GM23338 (cell line): ENCODE measurements at regions not wholly inside any gene's neighbourhood (a gene's known extent, or its start where the extent isn't known, plus 50 kb on each side); places are given as distances from the start of the nearest gene placed in this dataset.

Experiments
- ATAC-seq: fragments of 200-7000 bp; cut with Tn5 transposase; 3 replicates; pipeline ENCODE4 v1.9.1; 2020
- DNase-seq: peaks from one replicate; pipeline ENCODE4 v3.0.0-alpha.2; 2015; ENCODE audit warnings: low spot score
- H2AFZ ChIP-seq: fragments of 200-600 bp; sonication (generic); 2 replicates; pipeline ENCODE4 v1.8.0; 2016; ENCODE audit warnings: antibody characterized with exemption, mild to moderate bottlenecking, moderate library complexity
- H3F3A ChIP-seq: fragments of 200-600 bp; sonication (generic); replicated peaks from 2 replicates; pipeline ENCODE4 v1.8.0; 2017; ENCODE audit warnings: antibody characterized with exemption, mixed run types, low read depth
- H3K27ac ChIP-seq: fragments of 200-600 bp; sonication (generic); 2 replicates; pipeline ENCODE4 v1.6.1; 2016; ENCODE audit warnings: low read depth
- H3K27me3 ChIP-seq: fragments of 200-600 bp; sonication (generic); 2 replicates; pipeline ENCODE4 v1.8.0; 2016; ENCODE audit warnings: mild to moderate bottlenecking, mixed run types, moderate library complexity; ENCODE audit not compliant: insufficient read depth
- H3K36me3 ChIP-seq: fragments of 200-600 bp; sonication (generic); 2 replicates; pipeline ENCODE4 v1.8.0; 2016; ENCODE audit warnings: mild to moderate bottlenecking; ENCODE audit not compliant: insufficient read depth
- H3K4me1 ChIP-seq: fragments of 200-600 bp; sonication (generic); 2 replicates; pipeline ENCODE4 v1.8.0; 2016; ENCODE audit warnings: mild to moderate bottlenecking, moderate library complexity; ENCODE audit not compliant: insufficient read depth
- H3K4me2 ChIP-seq: fragments of 200-600 bp; sonication (generic); 2 replicates; pipeline ENCODE4 v1.7.1; 2017; ENCODE audit warnings: mixed run types
- H3K4me3 ChIP-seq: fragments of 200-600 bp; sonication (generic); 2 replicates; pipeline ENCODE4 v1.6.1; 2016; ENCODE audit warnings: mixed run types
- H3K79me2 ChIP-seq: fragments of 200-600 bp; sonication (generic); replicated peaks from 2 replicates; pipeline ENCODE4 v1.8.0; 2017; ENCODE audit warnings: mild to moderate bottlenecking; ENCODE audit not compliant: insufficient read depth
- H3K9me2 ChIP-seq: fragments of 200-600 bp; sonication (generic); 2 replicates; pipeline ENCODE4 v1.8.0; 2017; ENCODE audit not compliant: insufficient read depth
- H4K20me1 ChIP-seq: fragments of 200-600 bp; sonication (generic); replicated peaks from 2 replicates; pipeline ENCODE4 v1.8.0; 2017; ENCODE audit warnings: mild to moderate bottlenecking; ENCODE audit not compliant: insufficient read depth
- H3K27ac Mint-ChIP-seq: 2 replicates; pipeline ENCODE4 v1.8.0; 2020; ENCODE audit warnings: inconsistent platforms, mild to moderate bottlenecking, moderate library complexity, mixed read lengths
- H3K27me3 Mint-ChIP-seq: 3 replicates; pipeline ENCODE4 v1.8.0; 2022; ENCODE audit warnings: low read depth, mild to moderate bottlenecking, moderate library complexity, mixed read lengths, inconsistent platforms; ENCODE audit not compliant: insufficient read depth, poor library complexity
- H3K36me3 Mint-ChIP-seq: 3 replicates; pipeline ENCODE4 v1.8.0; 2021; ENCODE audit warnings: low read depth, mild to moderate bottlenecking, inconsistent platforms, moderate library complexity, mixed read lengths
- H3K4me1 Mint-ChIP-seq: 3 replicates; pipeline ENCODE4 v1.8.0; 2020; ENCODE audit warnings: mild to moderate bottlenecking, inconsistent platforms, mixed read lengths
- H3K4me3 Mint-ChIP-seq: 3 replicates; pipeline ENCODE4 v1.8.0; 2021; ENCODE audit warnings: moderate library complexity, mild to moderate bottlenecking, inconsistent platforms, mixed read lengths
- H3K9me3 Mint-ChIP-seq: 3 replicates; pipeline ENCODE4 v1.8.0; 2020; ENCODE audit warnings: moderate library complexity, mild to moderate bottlenecking, inconsistent platforms, mixed read lengths
- CREB1 ChIP-seq: fragments of 250-450 bp; sonication (Bioruptor Pico); IDR thresholded peaks from 2 replicates; pipeline ENCODE4 v1.5.0; 2020; ENCODE audit warnings: low read depth, mild to moderate bottlenecking, moderate library complexity
- CTCF ChIP-seq, 2 experiments: fragments of 200-600 bp in 1 of 2; sonication (generic) in 1 of 2; conservative IDR thresholded peaks; 2 replicates each; pipeline versions ENCODE4 v1.5.1 to v1.6.1; 2016 to 2017; ENCODE audit warnings: antibody characterized with exemption in 2 of 2, low read depth in 2 of 2, mild to moderate bottlenecking in 2 of 2, moderate library complexity in 1 of 2
- ETS1 ChIP-seq: IDR thresholded peaks from 2 replicates; pipeline ENCODE4 v1.6.1; 2016; ENCODE audit warnings: antibody characterized with exemption
- EZH2 ChIP-seq: fragments of 200-600 bp; sonication (generic); IDR thresholded peaks from one replicate; pipeline ENCODE4 v1.8.0; 2017; ENCODE audit warnings: antibody characterized with exemption, mild to moderate bottlenecking, low read depth; ENCODE audit not compliant: unreplicated experiment
- EZH2phosphoT487 ChIP-seq: fragments of 200-600 bp; sonication (generic); IDR thresholded peaks from one replicate; pipeline ENCODE4 v1.8.1; 2018; ENCODE audit warnings: antibody characterized with exemption; ENCODE audit not compliant: unreplicated experiment
- JUNB ChIP-seq: IDR thresholded peaks from one replicate; pipeline ENCODE4 v1.6.1; 2016; ENCODE audit warnings: antibody characterized with exemption; ENCODE audit not compliant: unreplicated experiment
- NANOG ChIP-seq: IDR thresholded peaks from 2 replicates; pipeline ENCODE4 v1.6.1; 2016; ENCODE audit warnings: antibody characterized with exemption, borderline replicate concordance
- POLR2AphosphoS5 ChIP-seq: IDR thresholded peaks from 2 replicates; pipeline ENCODE4 v1.6.1; 2016; ENCODE audit warnings: antibody characterized with exemption, low read depth
- STAT1 ChIP-seq: IDR thresholded peaks from one replicate; pipeline ENCODE4 v1.6.1; 2016; ENCODE audit warnings: antibody characterized with exemption; ENCODE audit not compliant: unreplicated experiment
- ZNF114 ChIP-seq: fragments of 250-450 bp; sonication (Bioruptor Pico); IDR thresholded peaks from 2 replicates; pipeline ENCODE4 v1.5.0; 2020; ENCODE audit warnings: mild to moderate bottlenecking, moderate library complexity
- ZNF331 ChIP-seq: fragments of 250-450 bp; sonication (Bioruptor Pico); IDR thresholded peaks from 2 replicates; pipeline ENCODE4 v1.5.0; 2020; ENCODE audit warnings: low read depth, mild to moderate bottlenecking, moderate library complexity
- TF ChIP-seq, protein P1 (sequence below): fragments of 250-450 bp; sonication (Bioruptor Pico); IDR thresholded peaks from 2 replicates; pipeline ENCODE4 v1.5.0; 2020; ENCODE audit warnings: mild to moderate bottlenecking, moderate library complexity
- TF ChIP-seq, protein P2 (sequence below): IDR thresholded peaks from one replicate; pipeline ENCODE4 v1.6.1; 2018; ENCODE audit warnings: antibody characterized with exemption; ENCODE audit not compliant: unreplicated experiment

GRCh38 chr4:124484008-124484407, 228.5 kb downstream of the ANKRD50 start:
- Histone ChIP-seq H3F3A (no peaks in the 10 kb centered on the region), H3K4me2 (no peak overlapping the region), H3K27me3 (no peaks in the 10 kb centered on the region), H4K20me1 (no peaks in the 10 kb centered on the region), H3K79me2 (no peaks in the 10 kb centered on the region), H3K4me3 (no peak overlapping the region), H3K36me3 (no peaks in the 10 kb centered on the region), H3K27ac (no peak overlapping the region), H3K4me1 (no peaks in the 10 kb centered on the region), H3K9me2 (no peaks in the 10 kb centered on the region), H2AFZ (no peak overlapping the region)
- Mint-ChIP-seq H3K9me3 (peaks cover 9% of the 10 kb centered on the region; the same call in 2 of the 3 replicates), H3K27ac (no peak overlapping the region), H3K27me3 (peaks cover 1% of the 10 kb centered on the region), H3K4me3 (no peak overlapping the region), H3K36me3 (peaks cover 6% of the 10 kb centered on the region; the same call in 2 of the 3 replicates), H3K4me1 (peaks cover 14% of the 10 kb centered on the region)
- ATAC-seq, result no peak
- TF ChIP-seq ZNF331 (no peak), CTCF (conservative IDR thresholded peaks at IDR 0.05; ENCODE audit: low read depth in 2 of 2) (no peak), ZNF114 (CRISPR knock-in tag) (no peak), CREB1 (CRISPR knock-in tag) (no peak), EZH2phosphoT487 (no peak), NANOG (no peak), EZH2 (no peak), STAT1 (no peak), JUNB (no peak), ETS1 (no peak), POLR2AphosphoS5 (no peak)
- TF ChIP-seq, protein P1, sequence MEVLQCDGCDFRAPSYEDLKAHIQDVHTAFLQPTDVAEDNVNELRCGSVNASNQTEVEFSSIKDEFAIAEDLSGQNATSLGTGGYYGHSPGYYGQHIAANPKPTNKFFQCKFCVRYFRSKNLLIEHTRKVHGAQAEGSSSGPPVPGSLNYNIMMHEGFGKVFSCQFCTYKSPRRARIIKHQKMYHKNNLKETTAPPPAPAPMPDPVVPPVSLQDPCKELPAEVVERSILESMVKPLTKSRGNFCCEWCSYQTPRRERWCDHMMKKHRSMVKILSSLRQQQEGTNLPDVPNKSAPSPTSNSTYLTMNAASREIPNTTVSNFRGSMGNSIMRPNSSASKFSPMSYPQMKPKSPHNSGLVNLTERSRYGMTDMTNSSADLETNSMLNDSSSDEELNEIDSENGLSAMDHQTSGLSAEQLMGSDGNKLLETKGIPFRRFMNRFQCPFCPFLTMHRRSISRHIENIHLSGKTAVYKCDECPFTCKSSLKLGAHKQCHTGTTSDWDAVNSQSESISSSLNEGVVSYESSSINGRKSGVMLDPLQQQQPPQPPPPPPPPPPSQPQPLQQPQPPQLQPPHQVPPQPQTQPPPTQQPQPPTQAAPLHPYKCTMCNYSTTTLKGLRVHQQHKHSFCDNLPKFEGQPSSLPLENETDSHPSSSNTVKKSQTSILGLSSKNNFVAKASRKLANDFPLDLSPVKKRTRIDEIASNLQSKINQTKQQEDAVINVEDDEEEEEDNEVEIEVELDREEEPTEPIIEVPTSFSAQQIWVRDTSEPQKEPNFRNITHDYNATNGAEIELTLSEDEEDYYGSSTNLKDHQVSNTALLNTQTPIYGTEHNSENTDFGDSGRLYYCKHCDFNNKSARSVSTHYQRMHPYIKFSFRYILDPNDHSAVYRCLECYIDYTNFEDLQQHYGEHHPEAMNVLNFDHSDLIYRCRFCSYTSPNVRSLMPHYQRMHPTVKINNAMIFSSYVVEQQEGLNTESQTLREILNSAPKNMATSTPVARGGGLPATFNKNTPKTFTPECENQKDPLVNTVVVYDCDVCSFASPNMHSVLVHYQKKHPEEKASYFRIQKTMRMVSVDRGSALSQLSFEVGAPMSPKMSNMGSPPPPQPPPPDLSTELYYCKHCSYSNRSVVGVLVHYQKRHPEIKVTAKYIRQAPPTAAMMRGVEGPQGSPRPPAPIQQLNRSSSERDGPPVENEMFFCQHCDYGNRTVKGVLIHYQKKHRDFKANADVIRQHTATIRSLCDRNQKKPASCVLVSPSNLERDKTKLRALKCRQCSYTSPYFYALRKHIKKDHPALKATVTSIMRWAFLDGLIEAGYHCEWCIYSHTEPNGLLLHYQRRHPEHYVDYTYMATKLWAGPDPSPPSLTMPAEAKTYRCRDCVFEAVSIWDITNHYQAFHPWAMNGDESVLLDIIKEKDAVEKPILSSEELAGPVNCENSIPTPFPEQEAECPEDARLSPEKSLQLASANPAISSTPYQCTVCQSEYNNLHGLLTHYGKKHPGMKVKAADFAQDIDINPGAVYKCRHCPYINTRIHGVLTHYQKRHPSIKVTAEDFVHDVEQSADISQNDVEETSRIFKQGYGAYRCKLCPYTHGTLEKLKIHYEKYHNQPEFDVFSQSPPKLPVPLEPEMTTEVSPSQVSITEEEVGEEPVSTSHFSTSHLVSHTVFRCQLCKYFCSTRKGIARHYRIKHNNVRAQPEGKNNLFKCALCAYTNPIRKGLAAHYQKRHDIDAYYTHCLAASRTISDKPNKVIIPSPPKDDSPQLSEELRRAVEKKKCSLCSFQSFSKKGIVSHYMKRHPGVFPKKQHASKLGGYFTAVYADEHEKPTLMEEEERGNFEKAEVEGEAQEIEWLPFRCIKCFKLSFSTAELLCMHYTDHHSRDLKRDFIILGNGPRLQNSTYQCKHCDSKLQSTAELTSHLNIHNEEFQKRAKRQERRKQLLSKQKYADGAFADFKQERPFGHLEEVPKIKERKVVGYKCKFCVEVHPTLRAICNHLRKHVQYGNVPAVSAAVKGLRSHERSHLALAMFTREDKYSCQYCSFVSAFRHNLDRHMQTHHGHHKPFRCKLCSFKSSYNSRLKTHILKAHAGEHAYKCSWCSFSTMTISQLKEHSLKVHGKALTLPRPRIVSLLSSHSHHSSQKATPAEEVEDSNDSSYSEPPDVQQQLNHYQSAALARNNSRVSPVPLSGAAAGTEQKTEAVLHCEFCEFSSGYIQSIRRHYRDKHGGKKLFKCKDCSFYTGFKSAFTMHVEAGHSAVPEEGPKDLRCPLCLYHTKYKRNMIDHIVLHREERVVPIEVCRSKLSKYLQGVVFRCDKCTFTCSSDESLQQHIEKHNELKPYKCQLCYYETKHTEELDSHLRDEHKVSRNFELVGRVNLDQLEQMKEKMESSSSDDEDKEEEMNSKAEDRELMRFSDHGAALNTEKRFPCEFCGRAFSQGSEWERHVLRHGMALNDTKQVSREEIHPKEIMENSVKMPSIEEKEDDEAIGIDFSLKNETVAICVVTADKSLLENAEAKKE (CRISPR knock-in tag), result no peak
- TF ChIP-seq, protein P2, sequence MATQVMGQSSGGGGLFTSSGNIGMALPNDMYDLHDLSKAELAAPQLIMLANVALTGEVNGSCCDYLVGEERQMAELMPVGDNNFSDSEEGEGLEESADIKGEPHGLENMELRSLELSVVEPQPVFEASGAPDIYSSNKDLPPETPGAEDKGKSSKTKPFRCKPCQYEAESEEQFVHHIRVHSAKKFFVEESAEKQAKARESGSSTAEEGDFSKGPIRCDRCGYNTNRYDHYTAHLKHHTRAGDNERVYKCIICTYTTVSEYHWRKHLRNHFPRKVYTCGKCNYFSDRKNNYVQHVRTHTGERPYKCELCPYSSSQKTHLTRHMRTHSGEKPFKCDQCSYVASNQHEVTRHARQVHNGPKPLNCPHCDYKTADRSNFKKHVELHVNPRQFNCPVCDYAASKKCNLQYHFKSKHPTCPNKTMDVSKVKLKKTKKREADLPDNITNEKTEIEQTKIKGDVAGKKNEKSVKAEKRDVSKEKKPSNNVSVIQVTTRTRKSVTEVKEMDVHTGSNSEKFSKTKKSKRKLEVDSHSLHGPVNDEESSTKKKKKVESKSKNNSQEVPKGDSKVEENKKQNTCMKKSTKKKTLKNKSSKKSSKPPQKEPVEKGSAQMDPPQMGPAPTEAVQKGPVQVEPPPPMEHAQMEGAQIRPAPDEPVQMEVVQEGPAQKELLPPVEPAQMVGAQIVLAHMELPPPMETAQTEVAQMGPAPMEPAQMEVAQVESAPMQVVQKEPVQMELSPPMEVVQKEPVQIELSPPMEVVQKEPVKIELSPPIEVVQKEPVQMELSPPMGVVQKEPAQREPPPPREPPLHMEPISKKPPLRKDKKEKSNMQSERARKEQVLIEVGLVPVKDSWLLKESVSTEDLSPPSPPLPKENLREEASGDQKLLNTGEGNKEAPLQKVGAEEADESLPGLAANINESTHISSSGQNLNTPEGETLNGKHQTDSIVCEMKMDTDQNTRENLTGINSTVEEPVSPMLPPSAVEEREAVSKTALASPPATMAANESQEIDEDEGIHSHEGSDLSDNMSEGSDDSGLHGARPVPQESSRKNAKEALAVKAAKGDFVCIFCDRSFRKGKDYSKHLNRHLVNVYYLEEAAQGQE, result no peak
- DNase-seq, result no peak
